ENCODE measurements at regions not wholly inside any gene's neighbourhood (a gene's known extent, or its start where the extent isn't known, plus 50 kb on each side); places are given as distances from the start of the nearest gene placed in this dataset.

DNA sequence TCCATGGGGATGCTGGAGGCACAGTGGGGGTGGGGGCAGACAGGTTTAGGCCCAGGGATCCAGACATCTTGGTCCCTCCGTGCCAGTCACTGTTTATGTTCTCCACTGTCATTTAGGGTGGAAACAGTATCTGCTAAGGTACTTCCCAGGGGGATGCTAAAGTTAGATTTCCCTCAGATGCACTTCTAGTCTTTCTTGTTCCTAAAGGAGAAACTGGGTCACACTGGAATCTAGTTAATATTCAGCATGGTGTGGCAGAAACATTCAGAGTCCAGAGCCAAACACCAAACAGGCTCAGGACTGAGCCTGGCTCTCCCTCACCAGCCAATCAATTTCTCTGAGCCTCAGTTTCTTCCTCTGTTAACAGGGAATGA, 83.4 kb upstream of the PLET1 start:
- TF ChIP-seq POLR2A (IDR thresholded peaks at IDR 0.05) (no peak), POLR2AphosphoS5 (IDR thresholded peaks at IDR 0.05; ENCODE audit: insufficient read depth in 1 of 2, low read depth in 1 of 2) (no peak)
- TF ChIP-seq, protein P1, sequence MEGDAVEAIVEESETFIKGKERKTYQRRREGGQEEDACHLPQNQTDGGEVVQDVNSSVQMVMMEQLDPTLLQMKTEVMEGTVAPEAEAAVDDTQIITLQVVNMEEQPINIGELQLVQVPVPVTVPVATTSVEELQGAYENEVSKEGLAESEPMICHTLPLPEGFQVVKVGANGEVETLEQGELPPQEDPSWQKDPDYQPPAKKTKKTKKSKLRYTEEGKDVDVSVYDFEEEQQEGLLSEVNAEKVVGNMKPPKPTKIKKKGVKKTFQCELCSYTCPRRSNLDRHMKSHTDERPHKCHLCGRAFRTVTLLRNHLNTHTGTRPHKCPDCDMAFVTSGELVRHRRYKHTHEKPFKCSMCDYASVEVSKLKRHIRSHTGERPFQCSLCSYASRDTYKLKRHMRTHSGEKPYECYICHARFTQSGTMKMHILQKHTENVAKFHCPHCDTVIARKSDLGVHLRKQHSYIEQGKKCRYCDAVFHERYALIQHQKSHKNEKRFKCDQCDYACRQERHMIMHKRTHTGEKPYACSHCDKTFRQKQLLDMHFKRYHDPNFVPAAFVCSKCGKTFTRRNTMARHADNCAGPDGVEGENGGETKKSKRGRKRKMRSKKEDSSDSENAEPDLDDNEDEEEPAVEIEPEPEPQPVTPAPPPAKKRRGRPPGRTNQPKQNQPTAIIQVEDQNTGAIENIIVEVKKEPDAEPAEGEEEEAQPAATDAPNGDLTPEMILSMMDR (IDR thresholded peaks at IDR 0.05): no peak

Measured in vagina (tissue), 2 donors.